ENCODE measurements at regions not wholly inside any gene's neighbourhood (a gene's known extent, or its start where the extent isn't known, plus 50 kb on each side); places are given as distances from the start of the nearest gene placed in this dataset.

GRCh38 chr17:71342737-71343136 lies 778.1 kb upstream of the SOX9 start:
- H3K4me3 Mint-ChIP-seq, result no peak overlapping the region
- H3K27me3 Mint-ChIP-seq, result no peaks in the 10 kb centered on the region
- peaks cover 22% of the 10 kb centered on the region for H3K9me3 Mint-ChIP-seq
- intact Hi-C loops (cut with micrococcal nuclease), result no loop called here
- H3K36me3 Mint-ChIP-seq (ENCODE audit: low read depth), result no peaks in the 10 kb centered on the region
- no peak overlapping the region for H3K27ac Mint-ChIP-seq
- no peaks in the 10 kb centered on the region for H3K4me1 Mint-ChIP-seq (ENCODE audit: low read depth)

- intact Hi-C loops (cut with micrococcal nuclease), result no loop called here
- Mint-ChIP-seq H3K36me3 (ENCODE audit: low read depth) (no peaks in the 10 kb centered on the region), H3K9me3 (peaks cover 24% of the 10 kb centered on the region), H3K4me1 (ENCODE audit: low read depth) (no peaks in the 10 kb centered on the region), H3K27me3 (no peaks in the 10 kb centered on the region), H3K27ac (no peak overlapping the region), H3K4me3 (no peak overlapping the region)
Observed at GRCh38 chr17:71349908-71350600, 770.8 kb upstream of the SOX9 start.

DNA sequence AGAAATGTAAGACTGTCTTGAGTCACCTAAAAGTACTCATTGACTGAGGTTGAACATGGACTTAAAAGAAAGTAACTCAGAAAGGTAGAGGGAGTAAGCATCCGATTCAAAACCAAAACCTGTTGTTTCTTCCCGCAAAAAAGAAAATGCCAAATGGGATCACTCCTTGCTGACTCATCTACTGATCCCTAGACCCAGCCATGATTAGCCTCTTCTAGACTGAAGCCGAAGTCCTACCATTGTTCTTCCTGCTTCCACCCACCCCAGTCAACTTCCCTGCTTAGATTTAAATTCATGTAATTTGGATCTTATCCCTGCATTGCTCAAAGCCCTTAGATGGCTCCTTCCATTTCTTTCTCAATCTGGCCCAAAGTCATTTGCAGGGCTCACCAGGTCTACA lies 760.5 kb upstream of the SOX9 start:
- H3K27me3 Mint-ChIP-seq, result no peaks in the 10 kb centered on the region
- H3K4me3 Mint-ChIP-seq, result no peak overlapping the region
- H3K4me1 Mint-ChIP-seq (ENCODE audit: low read depth), result no peaks in the 10 kb centered on the region
- intact Hi-C loops (cut with micrococcal nuclease), result no loop called here
- H3K9me3 Mint-ChIP-seq, result peaks cover 63% of the 10 kb centered on the region
- H3K36me3 Mint-ChIP-seq (ENCODE audit: low read depth), result no peaks in the 10 kb centered on the region
- no peak overlapping the region for H3K27ac Mint-ChIP-seq

- Mint-ChIP-seq H3K9me3 (peaks cover 63% of the 10 kb centered on the region), H3K27ac (no peak overlapping the region), H3K4me3 (no peak overlapping the region), H3K27me3 (no peaks in the 10 kb centered on the region), H3K4me1 (ENCODE audit: low read depth) (no peaks in the 10 kb centered on the region), H3K36me3 (ENCODE audit: low read depth) (no peaks in the 10 kb centered on the region)
- intact Hi-C loops (cut with micrococcal nuclease), result no loop called here
Observed at GRCh38 chr17:71361656-71362450, 759.0 kb upstream of the SOX9 start.

DNA sequence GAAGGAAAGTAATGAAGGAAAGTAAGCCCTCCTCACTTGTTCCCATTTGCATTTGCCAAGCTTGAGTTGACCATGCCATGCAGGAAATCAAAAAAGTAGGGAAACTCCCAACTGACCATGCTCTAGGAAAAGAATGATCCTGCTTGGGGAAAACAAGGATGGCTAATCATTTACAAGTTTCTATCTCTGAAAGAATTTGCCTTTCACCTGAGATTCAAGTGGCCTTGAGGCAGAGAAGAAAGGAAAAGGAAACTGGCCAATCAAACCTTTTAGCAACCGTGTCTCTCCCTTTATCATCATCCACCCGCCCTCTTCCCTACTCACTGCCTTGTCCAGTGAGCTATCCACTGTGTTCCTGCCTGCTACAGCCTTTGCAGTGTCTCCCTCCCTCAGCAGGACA lies 757.2 kb upstream of the SOX9 start:
- Mint-ChIP-seq H3K27ac (no peak overlapping the region), H3K4me3 (no peak overlapping the region), H3K9me3 (peaks cover 48% of the 10 kb centered on the region), H3K36me3 (ENCODE audit: low read depth) (no peaks in the 10 kb centered on the region), H3K27me3 (no peaks in the 10 kb centered on the region), H3K4me1 (ENCODE audit: low read depth) (no peaks in the 10 kb centered on the region)
- intact Hi-C loops (cut with micrococcal nuclease), result no loop called here

DNA sequence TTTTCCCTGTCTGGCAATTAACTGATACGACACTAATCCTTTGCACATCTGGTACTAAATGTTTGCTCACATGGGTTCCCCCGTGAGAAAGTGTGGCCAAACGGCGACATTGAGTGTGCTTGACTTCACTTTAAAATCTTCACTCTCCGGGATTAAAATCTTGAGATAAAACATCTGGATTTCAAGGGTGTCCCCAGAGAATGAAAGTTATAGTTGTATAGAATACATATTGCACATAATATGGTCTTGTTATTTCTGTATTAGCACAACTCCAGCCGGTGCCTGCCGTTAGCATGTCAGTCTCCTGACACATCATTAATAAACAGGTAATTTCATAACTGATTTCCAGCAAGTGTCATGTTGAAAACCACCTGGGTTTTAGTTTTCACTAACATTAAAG lies 749.0 kb upstream of the SOX9 start:
- Mint-ChIP-seq H3K4me1 (ENCODE audit: low read depth) (no peaks in the 10 kb centered on the region), H3K27me3 (no peaks in the 10 kb centered on the region), H3K27ac (no peak overlapping the region), H3K36me3 (ENCODE audit: low read depth) (no peaks in the 10 kb centered on the region), H3K9me3 (no peaks in the 10 kb centered on the region), H3K4me3 (no peak overlapping the region)
- intact Hi-C loops (cut with micrococcal nuclease), result no loop called here

- Mint-ChIP-seq H3K9me3 (peaks cover 17% of the 10 kb centered on the region), H3K4me3 (no peak overlapping the region), H3K27ac (no peak overlapping the region), H3K36me3 (ENCODE audit: low read depth) (no peaks in the 10 kb centered on the region), H3K27me3 (no peaks in the 10 kb centered on the region), H3K4me1 (ENCODE audit: low read depth) (no peaks in the 10 kb centered on the region)
- intact Hi-C loops (cut with micrococcal nuclease), result no loop called here
Observed at GRCh38 chr17:71375948-71376347, 744.9 kb upstream of the SOX9 start.

GRCh38 chr17:71376933-71377332 lies 743.9 kb upstream of the SOX9 start:
- intact Hi-C loops (cut with micrococcal nuclease), result no loop called here
- no peaks in the 10 kb centered on the region for H3K36me3 Mint-ChIP-seq (ENCODE audit: low read depth)
- no peak overlapping the region for H3K4me3 Mint-ChIP-seq

GRCh38 chr17:71378036-71378435 lies 742.8 kb upstream of the SOX9 start:
- H3K27me3 Mint-ChIP-seq, result no peaks in the 10 kb centered on the region

More at GRCh38 chr17:71376933-71377332, 743.9 kb upstream of the SOX9 start:
- H3K27ac Mint-ChIP-seq, result no peak overlapping the region
- H3K4me1 Mint-ChIP-seq (ENCODE audit: low read depth), result no peaks in the 10 kb centered on the region
- peaks cover 17% of the 10 kb centered on the region for H3K9me3 Mint-ChIP-seq
- H3K27me3 Mint-ChIP-seq, result no peaks in the 10 kb centered on the region

DNA sequence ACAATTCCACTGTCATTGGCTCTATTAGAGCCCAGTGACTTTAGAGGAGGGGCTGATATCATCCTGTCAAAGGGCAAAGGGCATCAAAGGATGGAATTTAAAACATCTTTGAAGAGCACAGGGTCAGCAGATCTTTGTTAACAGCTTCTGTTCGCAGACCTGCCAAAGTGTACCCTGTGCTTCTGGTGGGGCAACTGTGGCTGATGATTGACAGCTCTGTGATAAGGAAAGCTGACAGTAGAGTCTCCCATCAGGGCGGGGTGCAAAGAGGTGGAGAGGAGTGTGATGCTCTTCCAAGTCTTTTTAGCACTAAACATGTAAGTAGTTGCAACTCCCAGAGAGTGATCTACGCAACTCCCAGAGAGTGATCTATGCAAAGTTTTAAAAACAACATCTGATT lies 742.1 kb upstream of the SOX9 start:
- H3K9me3 Mint-ChIP-seq, result peaks cover 17% of the 10 kb centered on the region
- no peak overlapping the region for H3K27ac Mint-ChIP-seq
- no peak overlapping the region for H3K4me3 Mint-ChIP-seq
- H3K4me1 Mint-ChIP-seq (ENCODE audit: low read depth), result no peaks in the 10 kb centered on the region
- intact Hi-C loops (cut with micrococcal nuclease), result no loop called here
- no peaks in the 10 kb centered on the region for H3K36me3 Mint-ChIP-seq (ENCODE audit: low read depth)
- H3K27me3 Mint-ChIP-seq, result no peaks in the 10 kb centered on the region

More at GRCh38 chr17:71378036-71378435, 742.8 kb upstream of the SOX9 start:
- no peak overlapping the region for H3K27ac Mint-ChIP-seq
- no peaks in the 10 kb centered on the region for H3K4me1 Mint-ChIP-seq (ENCODE audit: low read depth)
- no peaks in the 10 kb centered on the region for H3K36me3 Mint-ChIP-seq (ENCODE audit: low read depth)
- H3K9me3 Mint-ChIP-seq, result peaks cover 17% of the 10 kb centered on the region
- H3K4me3 Mint-ChIP-seq, result no peak overlapping the region
- intact Hi-C loops (cut with micrococcal nuclease), result no loop called here

- H3K4me3 Mint-ChIP-seq, result no peak overlapping the region
- no peak overlapping the region for H3K27ac Mint-ChIP-seq
- H3K4me1 Mint-ChIP-seq (ENCODE audit: low read depth), result no peaks in the 10 kb centered on the region
- H3K9me3 Mint-ChIP-seq, result peaks cover 17% of the 10 kb centered on the region
- H3K36me3 Mint-ChIP-seq (ENCODE audit: low read depth), result no peaks in the 10 kb centered on the region
- no peaks in the 10 kb centered on the region for H3K27me3 Mint-ChIP-seq
- intact Hi-C loops (cut with micrococcal nuclease), result no loop called here
Observed at GRCh38 chr17:71379512-71379911, 741.3 kb upstream of the SOX9 start.

DNA sequence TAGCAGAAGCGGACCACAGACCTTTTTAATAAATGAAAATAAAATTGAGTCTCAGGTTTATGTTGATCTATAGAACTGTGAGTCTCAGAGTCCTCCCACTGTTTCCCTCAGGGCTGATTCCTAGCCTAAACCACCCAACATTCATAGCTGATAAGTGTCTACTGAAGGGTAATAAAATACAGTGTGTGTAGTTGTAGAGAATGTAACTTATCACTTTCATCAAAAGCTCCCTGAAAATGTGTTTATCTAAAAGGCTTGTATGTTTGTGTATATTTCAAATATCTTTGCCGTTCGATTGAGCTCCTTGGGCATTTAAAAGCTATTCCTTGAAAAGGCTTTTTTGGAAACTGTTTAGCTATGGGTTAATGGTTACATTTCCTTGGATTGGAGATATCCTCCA lies 740.3 kb upstream of the SOX9 start:
- Mint-ChIP-seq H3K4me3 (no peak overlapping the region), H3K27me3 (no peaks in the 10 kb centered on the region), H3K27ac (no peak overlapping the region), H3K4me1 (ENCODE audit: low read depth) (no peaks in the 10 kb centered on the region), H3K9me3 (peaks cover 17% of the 10 kb centered on the region), H3K36me3 (ENCODE audit: low read depth) (no peaks in the 10 kb centered on the region)
- intact Hi-C loops (cut with micrococcal nuclease), result loop anchor here (10.0 kb wide), 1 partner anchor 64 kb away; no protein-coding TSS in a partner anchor

DNA sequence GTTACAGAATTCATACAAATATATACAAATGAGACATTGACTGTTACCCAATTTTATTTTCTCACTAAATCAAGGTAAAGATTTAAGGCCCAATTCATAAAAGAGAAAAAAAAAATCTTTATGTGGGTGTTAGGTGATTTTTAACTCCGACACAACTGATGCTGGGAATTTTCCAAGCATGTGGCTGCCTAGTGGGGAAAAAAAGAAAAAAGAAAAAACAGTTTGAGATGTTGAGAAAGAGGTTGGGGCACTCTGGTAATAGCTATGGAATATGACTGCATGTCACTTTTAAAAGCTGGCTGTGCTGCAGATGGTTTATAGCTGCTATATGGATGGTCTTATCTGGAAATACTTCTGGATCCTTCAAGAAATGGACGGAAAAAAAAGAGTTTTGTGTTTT lies 739.9 kb upstream of the SOX9 start:
- H3K4me1 Mint-ChIP-seq (ENCODE audit: low read depth), result no peaks in the 10 kb centered on the region
- peaks cover 17% of the 10 kb centered on the region for H3K9me3 Mint-ChIP-seq
- no peak overlapping the region for H3K4me3 Mint-ChIP-seq
- no peak overlapping the region for H3K27ac Mint-ChIP-seq
- no peaks in the 10 kb centered on the region for H3K27me3 Mint-ChIP-seq
- no peaks in the 10 kb centered on the region for H3K36me3 Mint-ChIP-seq (ENCODE audit: low read depth)
- intact Hi-C loops (cut with micrococcal nuclease), result loop anchor here (10.0 kb wide), 1 partner anchor 64 kb away; no protein-coding TSS in a partner anchor

- intact Hi-C loops (cut with micrococcal nuclease), result loop anchor here (10.0 kb wide), 1 partner anchor 62 kb away; no protein-coding TSS in a partner anchor
- Mint-ChIP-seq H3K27ac (no peak overlapping the region), H3K27me3 (no peaks in the 10 kb centered on the region), H3K4me1 (ENCODE audit: low read depth) (no peaks in the 10 kb centered on the region), H3K9me3 (peaks cover 26% of the 10 kb centered on the region), H3K36me3 (ENCODE audit: low read depth) (no peaks in the 10 kb centered on the region), H3K4me3 (no peak overlapping the region)
Observed at GRCh38 chr17:71383091-71383490, 737.7 kb upstream of the SOX9 start.

All from dendritic cell treated with granulocyte-macrophage colony-stimulating factor and Interleukin-4, amounts not matched to agents 40 ng/mL and 50 ng/mL, for 4 days (primary cell).